AG04450 (cell line): ENCODE measurements at regions not wholly inside any gene's neighbourhood (a gene's known extent, or its start where the extent isn't known, plus 50 kb on each side); places are given as distances from the start of the nearest gene placed in this dataset.

Experiments used
- CTCF ChIA-PET: fragments of 300-600, 350-600 bp; formaldehyde crosslinking; extraction: SDS; loops from one replicate; lab custom pipeline; 2022; ENCODE audit warnings: antibody characterized with exemption, inconsistent platforms; lab: Charles Lee
- POLR2A ChIA-PET: fragments of 350-600 bp; formaldehyde crosslinking; extraction: SDS; loops from one replicate; lab custom pipeline; 2021; ENCODE audit warnings: antibody characterized with exemption, inconsistent platforms; lab: Yijun Ruan, JAX
- DNase-seq: peaks from one replicate; pipeline ENCODE4 v3.0.0-alpha.2; 2011; ENCODE audit warnings: low read depth, low spot score
- H3K27ac ChIP-seq: one replicate; pipeline ENCODE4 v1.5.1; 2012; ENCODE audit warnings: low read depth, low read length, control low read depth
- H3K27me3 ChIP-seq: one replicate; pipeline ENCODE4 v1.6.0; 2012; ENCODE audit warnings: low read length; ENCODE audit not compliant: control insufficient read depth, insufficient read depth
- H3K4me3 ChIP-seq: 2 replicates; pipeline ENCODE4 v1.5.1; 2011; ENCODE audit warnings: mild to moderate bottlenecking, low read depth, low read length, control low read depth
- H3K9me3 ChIP-seq: 2 replicates; pipeline ENCODE4 v1.5.1; 2012; ENCODE audit warnings: low read length; ENCODE audit not compliant: control insufficient read depth, insufficient read depth
- CTCF ChIP-seq: IDR thresholded peaks from 2 replicates; pipeline ENCODE4 v1.5.1; 2011; ENCODE audit warnings: low read depth, low read length, control low read depth, inconsistent platforms

DNA sequence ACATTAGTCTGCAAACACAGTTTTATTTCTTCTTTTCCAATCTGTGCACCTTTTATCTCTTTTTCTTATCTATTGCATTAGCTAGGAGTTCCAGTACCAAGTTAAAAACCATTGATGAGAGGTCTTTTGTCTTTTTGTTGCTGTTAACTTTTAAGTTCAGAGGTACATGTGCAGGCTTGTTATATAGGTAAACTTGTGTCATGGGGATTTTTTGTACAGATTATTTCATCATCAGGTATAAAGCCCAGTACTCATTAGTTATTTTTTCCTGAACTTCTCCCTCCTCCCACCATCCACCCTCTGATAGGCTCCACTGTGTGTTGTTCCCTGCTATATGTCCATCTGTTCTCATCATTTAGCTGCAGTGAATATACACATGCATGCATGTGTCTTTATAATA lies 349.9 kb downstream of the PDHA2 start:
- ChIA-PET CTCF (no interaction called here), POLR2A (no interaction called here)
- no peak for TF ChIP-seq CTCF
- no peak overlapping the region for H3K27ac ChIP-seq
- no peak for DNase-seq
- H3K4me3 ChIP-seq, result no peak overlapping the region
- no peaks in the 10 kb centered on the region for H3K27me3 ChIP-seq
- no peaks in the 10 kb centered on the region for H3K9me3 ChIP-seq

GRCh38 chr4:96193061-96193460 lies 353.2 kb downstream of the PDHA2 start:
- DNase-seq, result no peak
- Histone ChIP-seq H3K27ac (no peak overlapping the region), H3K4me3 (no peak overlapping the region), H3K27me3 (no peaks in the 10 kb centered on the region), H3K9me3 (no peaks in the 10 kb centered on the region; the same call in 1 of the 2 replicates)
- POLR2A ChIA-PET, result no interaction called here
- no peak for TF ChIP-seq CTCF
- CTCF ChIA-PET, result no interaction called here

- no peak for TF ChIP-seq CTCF
- ChIA-PET CTCF (no interaction called here), POLR2A (no interaction called here)
- H3K9me3 ChIP-seq, result no peaks in the 10 kb centered on the region; the same call in 1 of the 2 replicates
- no peaks in the 10 kb centered on the region for H3K27me3 ChIP-seq
- H3K4me3 ChIP-seq, result no peak overlapping the region
- H3K27ac ChIP-seq, result no peak overlapping the region
- no peak for DNase-seq
Observed at GRCh38 chr4:96194993-96195392, 355.1 kb downstream of the PDHA2 start.

- POLR2A ChIA-PET, result no interaction called here
- no peak for TF ChIP-seq CTCF
- Histone ChIP-seq H3K27me3 (no peaks in the 10 kb centered on the region), H3K27ac (no peak overlapping the region), H3K4me3 (no peak overlapping the region), H3K9me3 (no peaks in the 10 kb centered on the region; the same call in 1 of the 2 replicates)
- no peak for DNase-seq
- CTCF ChIA-PET, result no interaction called here
Observed at GRCh38 chr4:96205143-96205936, 365.4 kb downstream of the PDHA2 start.

DNA sequence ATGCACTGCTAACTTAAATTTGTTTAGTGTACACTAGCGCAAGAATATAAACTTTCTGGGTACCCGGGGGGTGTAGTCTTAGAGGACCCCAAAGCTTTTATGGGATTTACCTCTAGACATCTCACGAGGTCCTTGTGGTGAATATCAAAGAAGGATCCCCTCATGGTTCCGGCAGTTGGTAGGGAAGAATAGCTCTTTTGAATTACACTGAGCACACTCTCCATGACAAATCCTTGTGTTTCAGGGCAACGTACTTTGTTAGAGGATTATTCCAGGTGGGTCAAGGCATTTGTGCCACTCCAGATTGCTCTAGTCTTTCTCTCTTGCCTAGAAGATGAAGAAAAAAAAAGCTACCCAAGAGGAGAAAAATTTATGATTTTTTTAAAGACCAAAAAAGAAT lies 387.6 kb downstream of the PDHA2 start:
- ChIA-PET POLR2A (no interaction called here), CTCF (no interaction called here)
- TF ChIP-seq CTCF, result no peak
- Histone ChIP-seq H3K27ac (no peak overlapping the region), H3K27me3 (no peaks in the 10 kb centered on the region), H3K4me3 (no peak overlapping the region), H3K9me3 (no peaks in the 10 kb centered on the region; the same call in 1 of the 2 replicates)
- DNase-seq, result no peak
